GM11168 (cell line): ENCODE measurements at regions not wholly inside any gene's neighbourhood (a gene's known extent, or its start where the extent isn't known, plus 50 kb on each side); places are given as distances from the start of the nearest gene placed in this dataset.

Experiments used
- in situ Hi-C: fragments of 300-500 bp; cut with MboI; formaldehyde crosslinking; loops from one replicate; pipeline ENCODE4 v1.12.0; 2022; ENCODE audit warnings: low sequenced_read_pairs; ENCODE audit not compliant: unreplicated experiment

DNA sequence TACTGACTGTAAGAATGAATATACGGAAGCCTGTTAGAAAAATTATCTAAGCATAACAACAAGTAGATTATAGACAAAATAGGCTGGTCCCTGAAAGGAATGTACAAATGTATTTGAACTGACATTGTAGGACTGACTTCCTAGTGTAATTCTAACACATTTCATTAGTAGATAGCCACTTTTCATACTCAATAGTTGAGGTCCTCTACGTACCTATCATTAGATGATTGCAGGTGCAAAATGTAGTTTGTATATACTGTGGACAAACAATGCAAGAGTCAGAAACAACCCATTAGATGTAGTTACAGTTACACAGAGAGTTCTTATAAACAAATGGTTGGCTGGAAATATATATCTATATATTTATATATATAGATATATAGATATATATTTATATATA lies 402.3 kb upstream of the SLITRK6 start:
- in situ Hi-C loops = no loop called here

DNA sequence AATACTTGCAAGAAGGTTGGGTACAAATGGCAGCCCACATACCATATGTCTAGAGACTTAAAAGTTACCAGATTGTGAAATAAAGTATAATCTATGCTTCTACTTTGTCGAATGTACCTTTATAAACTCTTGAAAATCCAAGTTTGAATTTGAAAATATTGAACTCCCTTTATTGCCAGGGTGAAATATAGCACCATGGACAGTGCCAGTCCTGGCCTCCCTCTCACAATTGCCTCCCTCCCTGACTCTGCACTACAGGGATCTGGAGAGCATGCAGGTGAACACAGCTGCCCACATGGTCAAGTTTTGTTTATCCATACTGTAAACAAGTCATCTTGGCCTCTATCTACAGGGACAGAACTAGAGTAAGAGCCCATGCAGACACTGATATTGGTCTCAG lies 394.1 kb upstream of the SLITRK6 start:
- in situ Hi-C loops = loop anchor here (10.0 kb wide), 1 partner anchor 92 kb away; no protein-coding TSS in a partner anchor

DNA sequence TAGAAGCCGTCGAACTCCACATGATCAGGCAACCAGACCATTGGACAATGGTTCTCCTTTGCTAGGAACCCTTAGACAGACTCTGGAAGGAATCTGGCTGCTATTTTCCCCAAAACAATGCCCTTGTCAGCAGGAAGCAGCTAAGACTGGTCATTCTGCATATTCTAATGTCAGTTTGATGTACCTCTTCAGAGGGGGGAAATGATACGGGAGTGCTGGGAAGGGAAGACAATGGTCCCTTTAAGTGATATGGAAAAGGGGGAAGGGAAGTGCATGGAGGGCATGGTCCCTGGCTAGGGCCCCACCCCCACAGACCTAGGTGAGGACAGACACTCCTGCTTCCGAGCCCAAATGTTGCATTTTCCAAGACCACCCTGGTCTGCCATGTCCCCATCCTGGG lies 389.0 kb upstream of the SLITRK6 start:
- in situ Hi-C loops = no loop called here

- in situ Hi-C loops = no loop called here
Measured at GRCh38 chr13:86185636-86186035, 386.4 kb upstream of the SLITRK6 start.

DNA sequence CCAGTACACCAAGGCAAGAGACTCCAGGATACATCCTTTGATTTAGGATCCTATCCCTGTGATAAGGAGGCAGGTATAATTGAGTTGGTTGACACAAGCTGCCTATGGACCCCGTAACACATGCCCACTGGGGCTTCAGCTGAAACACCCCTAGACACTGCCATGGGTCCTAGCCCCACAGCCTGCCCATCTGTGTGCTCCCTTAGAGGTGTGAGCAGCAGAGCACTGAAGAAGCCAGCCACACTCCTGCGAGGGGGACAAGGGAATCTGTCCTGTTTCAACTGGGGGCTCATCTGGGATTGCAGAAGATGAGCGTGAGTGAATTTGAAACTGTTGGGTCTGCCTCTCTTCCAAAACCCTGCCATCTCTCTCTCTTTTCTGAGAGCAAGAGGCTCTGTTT lies 385.9 kb upstream of the SLITRK6 start:
- in situ Hi-C loops = no loop called here

GRCh38 chr13:86174622-86175021 lies 375.4 kb upstream of the SLITRK6 start:
- in situ Hi-C loops = no loop called here

GRCh38 chr13:86172961-86173360 lies 373.7 kb upstream of the SLITRK6 start:
- in situ Hi-C loops = no loop called here

GRCh38 chr13:86161257-86161656 lies 362.0 kb upstream of the SLITRK6 start:
- in situ Hi-C loops = no loop called here

DNA sequence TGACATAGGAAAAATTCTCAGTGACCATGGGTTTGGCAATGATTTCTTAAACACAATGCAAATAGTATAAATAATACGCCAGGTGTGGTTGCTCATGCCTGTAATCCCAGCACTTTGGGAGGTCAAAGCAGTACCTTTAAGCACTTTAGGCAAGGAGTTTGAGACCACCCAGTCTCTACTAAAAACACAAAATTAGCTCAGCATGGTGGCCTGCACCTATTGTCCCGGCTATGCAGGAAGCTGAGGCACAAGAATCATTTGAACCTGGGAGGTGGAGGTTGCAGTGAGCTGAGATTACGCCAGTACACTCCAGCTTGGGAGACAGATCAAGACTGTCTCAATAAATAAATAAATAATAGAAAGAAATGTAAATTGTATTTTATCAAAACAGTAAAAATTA lies 356.5 kb upstream of the SLITRK6 start:
- in situ Hi-C loops = no loop called here

GRCh38 chr13:86142080-86142479 lies 342.9 kb upstream of the SLITRK6 start:
- in situ Hi-C loops = no loop called here

- in situ Hi-C loops = no loop called here
Measured at GRCh38 chr13:86135856-86136255, 336.6 kb upstream of the SLITRK6 start.

- in situ Hi-C loops = no loop called here
Measured at GRCh38 chr13:86121881-86122280, 322.7 kb upstream of the SLITRK6 start.

GRCh38 chr13:86109107-86109506 lies 309.9 kb upstream of the SLITRK6 start:
- in situ Hi-C loops = no loop called here

DNA sequence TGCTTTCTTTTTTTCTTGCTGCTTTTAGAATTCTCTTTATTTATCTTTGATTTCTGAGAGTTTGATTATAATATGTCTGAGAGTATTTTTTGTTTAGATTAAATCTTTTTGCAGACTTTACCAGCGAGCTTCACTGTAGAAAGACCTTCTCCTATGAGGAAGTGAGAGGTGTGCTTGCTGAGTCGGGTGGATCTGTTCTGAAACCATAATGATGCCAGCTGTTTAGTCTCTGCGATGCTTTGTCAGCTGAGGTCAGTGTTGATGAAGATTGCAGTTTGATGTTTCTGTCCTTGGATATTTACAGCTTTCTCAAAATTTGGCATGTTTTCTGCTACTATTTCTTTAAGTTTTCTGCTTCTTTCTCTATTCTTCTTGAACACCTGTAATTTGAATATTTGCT lies 309.1 kb upstream of the SLITRK6 start:
- in situ Hi-C loops = no loop called here

GRCh38 chr13:86098511-86098910 lies 299.3 kb upstream of the SLITRK6 start:
- in situ Hi-C loops = no loop called here

GRCh38 chr13:86095351-86095750 lies 296.1 kb upstream of the SLITRK6 start:
- in situ Hi-C loops = no loop called here

GRCh38 chr13:86090181-86090580 lies 291.0 kb upstream of the SLITRK6 start:
- in situ Hi-C loops = no loop called here

GRCh38 chr13:86087244-86087643 lies 288.0 kb upstream of the SLITRK6 start:
- in situ Hi-C loops = no loop called here

DNA sequence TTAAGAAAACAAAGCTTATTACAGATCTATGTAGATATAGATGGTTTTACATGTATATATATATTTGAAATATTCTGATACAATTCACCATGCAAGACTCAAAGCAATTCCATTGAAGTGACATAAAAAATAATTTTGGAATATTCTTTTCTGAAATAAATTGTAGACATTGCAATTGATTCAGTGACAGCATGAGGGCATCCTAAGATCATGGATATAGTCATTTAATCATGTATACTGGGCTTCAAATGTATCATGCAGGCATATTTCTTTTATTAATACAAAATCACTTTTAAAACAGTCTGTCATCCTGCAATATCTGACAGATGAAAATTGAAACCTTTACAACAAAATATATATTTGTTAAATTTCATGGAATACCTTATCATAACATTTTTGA lies 286.7 kb upstream of the SLITRK6 start:
- in situ Hi-C loops = no loop called here

- in situ Hi-C loops = no loop called here
Measured at GRCh38 chr13:86082121-86082520, 282.9 kb upstream of the SLITRK6 start.

DNA sequence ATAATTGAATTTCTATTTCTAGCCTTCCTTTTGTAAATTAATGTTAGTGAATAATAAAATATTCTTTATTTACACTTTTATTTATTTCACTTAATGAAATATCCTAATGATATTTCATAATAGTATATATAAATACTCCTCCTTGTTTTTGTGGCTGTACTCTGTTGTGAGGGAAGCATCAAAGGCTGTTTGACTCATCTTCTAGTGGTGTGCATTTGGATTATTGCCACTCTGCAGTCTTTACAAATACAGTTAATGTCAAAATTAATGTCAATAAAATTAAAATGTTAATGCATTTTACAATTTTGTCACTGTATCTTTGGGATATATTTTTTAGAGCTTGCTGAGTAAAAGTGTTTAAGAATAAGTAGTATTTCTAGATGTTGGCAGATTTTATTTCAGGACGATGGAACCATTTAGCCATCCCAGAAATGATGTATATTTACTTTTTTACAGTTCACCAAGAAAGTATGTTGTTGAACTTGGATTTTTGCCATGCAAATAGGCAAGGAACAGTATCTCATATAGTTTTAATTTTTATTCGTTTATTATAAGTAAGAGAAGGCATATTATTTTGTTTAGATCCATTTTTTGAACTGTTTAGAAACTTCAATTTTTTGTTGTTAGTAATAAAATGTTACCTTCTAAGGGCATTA lies 281.2 kb upstream of the SLITRK6 start:
- in situ Hi-C loops = no loop called here

- in situ Hi-C loops = no loop called here
Measured at GRCh38 chr13:86066611-86067365, 267.6 kb upstream of the SLITRK6 start.
